T-helper 17 cell (primary cell): ENCODE measurements at regions not wholly inside any gene's neighbourhood (a gene's known extent, or its start where the extent isn't known, plus 50 kb on each side); places are given as distances from the start of the nearest gene placed in this dataset.
"Not testable (repeated sequence)": the region's sequence is repeated elsewhere in the genome, so short reads cannot be mapped to it uniquely, and the experiment has no call there.

ENCODE experiments used
- ATAC-seq: fragments of 150-1000 bp; cut with Tn5 transposase; 2 replicates; pipeline ENCODE4 v1.10.0; 2021; ENCODE audit warnings: mild to moderate bottlenecking, moderate library complexity
- DNase-seq, 3 donors: peaks; one replicate each; pipeline versions ENCODE4 v3.0.0 to v3.0.0-alpha.2; 2020 to 2021
- H3K9me3 ChIP-seq: one replicate; pipeline ENCODE4 v1.7.0; 2013; ENCODE audit warnings: low read length, mild to moderate bottlenecking; ENCODE audit not compliant: control insufficient read depth, poor library complexity, severe bottlenecking
- H3K27ac Mint-ChIP-seq: one replicate; pipeline ENCODE4 v1.8.0; 2022; ENCODE audit warnings: mild to moderate bottlenecking, moderate library complexity, mixed read lengths
- H3K27me3 Mint-ChIP-seq: one replicate; pipeline ENCODE4 v1.8.0; 2022; ENCODE audit warnings: mixed read lengths
- H3K36me3 Mint-ChIP-seq: one replicate; pipeline ENCODE4 v1.8.0; 2022; ENCODE audit warnings: low read depth, mixed read lengths
- H3K4me1 Mint-ChIP-seq: one replicate; pipeline ENCODE4 v1.8.0; 2022; ENCODE audit warnings: mild to moderate bottlenecking, mixed read lengths
- H3K4me3 Mint-ChIP-seq: one replicate; pipeline ENCODE4 v1.8.0; 2022; ENCODE audit warnings: mild to moderate bottlenecking, moderate library complexity, mixed read lengths

- not testable (repeated sequence) for H3K4me1 Mint-ChIP-seq, H3K27ac Mint-ChIP-seq, H3K9me3 ChIP-seq, H3K36me3 Mint-ChIP-seq, ATAC-seq, H3K4me3 Mint-ChIP-seq, DNase-seq
- peaks cover 37% of the 10 kb centered on the region for H3K27me3 Mint-ChIP-seq
Observed at GRCh38 chr15:62418496-62418895, 253.4 kb upstream of the C2CD4B start.

- Mint-ChIP-seq H3K27me3 (peaks cover 32% of the 10 kb centered on the region), H3K27ac (no peak overlapping the region), H3K36me3 (no peaks in the 10 kb centered on the region), H3K4me1 (no peaks in the 10 kb centered on the region), H3K4me3 (no peak overlapping the region)
- H3K9me3 ChIP-seq: no peaks in the 10 kb centered on the region
- no peak for DNase-seq
- no peak for ATAC-seq
Observed at GRCh38 chr15:62419192-62419591, 254.1 kb upstream of the C2CD4B start.

GRCh38 chr15:62420371-62420770, 255.3 kb upstream of the C2CD4B start:
- not testable (repeated sequence) for H3K36me3 Mint-ChIP-seq, H3K4me1 Mint-ChIP-seq, DNase-seq, ATAC-seq, H3K9me3 ChIP-seq, H3K4me3 Mint-ChIP-seq, H3K27ac Mint-ChIP-seq
- H3K27me3 Mint-ChIP-seq: peaks cover 25% of the 10 kb centered on the region

- H3K4me3 Mint-ChIP-seq: no peak overlapping the region
- DNase-seq: no peak
- no peaks in the 10 kb centered on the region for H3K36me3 Mint-ChIP-seq
- H3K27ac Mint-ChIP-seq: no peak overlapping the region
- no peaks in the 10 kb centered on the region for H3K9me3 ChIP-seq
- peaks cover 19% of the 10 kb centered on the region for H3K27me3 Mint-ChIP-seq
- no peak for ATAC-seq
- no peaks in the 10 kb centered on the region for H3K4me1 Mint-ChIP-seq
Observed at GRCh38 chr15:62421289-62421688, 256.2 kb upstream of the C2CD4B start.

- no peak overlapping the region for H3K4me3 Mint-ChIP-seq
- no peaks in the 10 kb centered on the region for H3K4me1 Mint-ChIP-seq
- no peak for ATAC-seq
- H3K9me3 ChIP-seq: no peaks in the 10 kb centered on the region
- no peaks in the 10 kb centered on the region for H3K36me3 Mint-ChIP-seq
- H3K27ac Mint-ChIP-seq: no peak overlapping the region
- peaks cover 10% of the 10 kb centered on the region for H3K27me3 Mint-ChIP-seq
- no peak for DNase-seq
Observed at GRCh38 chr15:62426387-62426956, 261.4 kb upstream of the C2CD4B start.

- no peaks in the 10 kb centered on the region for H3K36me3 Mint-ChIP-seq
- ATAC-seq: no peak
Observed at GRCh38 chr15:62428259-62428658, 263.2 kb upstream of the C2CD4B start.

GRCh38 chr15:62428851-62429598, 263.9 kb upstream of the C2CD4B start:
- Mint-ChIP-seq H3K27ac (no peak overlapping the region), H3K27me3 (peaks cover 10% of the 10 kb centered on the region), H3K4me1 (no peaks in the 10 kb centered on the region), H3K4me3 (no peak overlapping the region), H3K36me3 (no peaks in the 10 kb centered on the region)
- H3K9me3 ChIP-seq: no peaks in the 10 kb centered on the region
- no peak for DNase-seq
- ATAC-seq: no peak

More at GRCh38 chr15:62428259-62428658, 263.2 kb upstream of the C2CD4B start:
- H3K4me3 Mint-ChIP-seq: no peak overlapping the region
- no peak for DNase-seq
- H3K9me3 ChIP-seq: no peaks in the 10 kb centered on the region
- no peaks in the 10 kb centered on the region for H3K4me1 Mint-ChIP-seq
- H3K27ac Mint-ChIP-seq: no peak overlapping the region
- peaks cover 10% of the 10 kb centered on the region for H3K27me3 Mint-ChIP-seq

- ATAC-seq (no peak), DNase-seq (no peak)
- no peaks in the 10 kb centered on the region for H3K9me3 ChIP-seq
- Mint-ChIP-seq H3K27ac (no peak overlapping the region), H3K4me1 (no peaks in the 10 kb centered on the region), H3K36me3 (no peaks in the 10 kb centered on the region), H3K4me3 (no peak overlapping the region), H3K27me3 (peaks cover 10% of the 10 kb centered on the region)
Observed at GRCh38 chr15:62430056-62430455, 265.0 kb upstream of the C2CD4B start.

- Mint-ChIP-seq H3K4me1 (no peaks in the 10 kb centered on the region), H3K36me3 (no peaks in the 10 kb centered on the region), H3K4me3 (no peak overlapping the region), H3K27ac (no peak overlapping the region), H3K27me3 (peaks cover 10% of the 10 kb centered on the region)
- H3K9me3 ChIP-seq: no peaks in the 10 kb centered on the region
- ATAC-seq (no peak), DNase-seq (no peak)
Observed at GRCh38 chr15:62430552-62430951, 265.5 kb upstream of the C2CD4B start.

- DNase-seq: no peak
Observed at GRCh38 chr15:62431008-62431797, 266.1 kb upstream of the C2CD4B start.

GRCh38 chr15:62431817-62432216, 266.7 kb upstream of the C2CD4B start:
- H3K36me3 Mint-ChIP-seq: no peaks in the 10 kb centered on the region
- no peak overlapping the region for H3K27ac Mint-ChIP-seq
- DNase-seq (no peak), ATAC-seq (no peak)
- H3K9me3 ChIP-seq: no peaks in the 10 kb centered on the region
- H3K27me3 Mint-ChIP-seq: peaks cover 10% of the 10 kb centered on the region
- H3K4me3 Mint-ChIP-seq: no peak overlapping the region
- no peaks in the 10 kb centered on the region for H3K4me1 Mint-ChIP-seq

More at GRCh38 chr15:62431008-62431797, 266.1 kb upstream of the C2CD4B start:
- no peaks in the 10 kb centered on the region for H3K9me3 ChIP-seq
- H3K27me3 Mint-ChIP-seq: peaks cover 10% of the 10 kb centered on the region
- no peaks in the 10 kb centered on the region for H3K4me1 Mint-ChIP-seq
- H3K36me3 Mint-ChIP-seq: no peaks in the 10 kb centered on the region
- ATAC-seq: no peak
- H3K4me3 Mint-ChIP-seq: no peak overlapping the region
- H3K27ac Mint-ChIP-seq: no peak overlapping the region

- H3K9me3 ChIP-seq: no peaks in the 10 kb centered on the region
- Mint-ChIP-seq H3K4me1 (no peaks in the 10 kb centered on the region), H3K36me3 (no peaks in the 10 kb centered on the region), H3K27me3 (peaks cover 5% of the 10 kb centered on the region), H3K4me3 (no peak overlapping the region), H3K27ac (no peak overlapping the region)
- DNase-seq (no peak), ATAC-seq (no peak)
Observed at GRCh38 chr15:62432702-62433398, 267.8 kb upstream of the C2CD4B start.

- DNase-seq: no peak
- H3K4me1 Mint-ChIP-seq: no peaks in the 10 kb centered on the region
Observed at GRCh38 chr15:62436235-62436634, 271.1 kb upstream of the C2CD4B start.

More at GRCh38 chr15:62436235-62436634, 271.1 kb upstream of the C2CD4B start:
- H3K36me3 Mint-ChIP-seq: peaks cover 3% of the 10 kb centered on the region
- ATAC-seq: no peak
- no peak overlapping the region for H3K4me3 Mint-ChIP-seq
- no peak overlapping the region for H3K27ac Mint-ChIP-seq
- H3K27me3 Mint-ChIP-seq: peaks cover 14% of the 10 kb centered on the region
- H3K9me3 ChIP-seq: no peaks in the 10 kb centered on the region
